22Rv1 (cell line): ENCODE measurements at regions not wholly inside any gene's neighbourhood (a gene's known extent, or its start where the extent isn't known, plus 50 kb on each side); places are given as distances from the start of the nearest gene placed in this dataset.

ENCODE experiments used
- CTCF ChIP-seq: fragments of 450-650 bp; IDR thresholded peaks from 2 replicates; pipeline ENCODE4 v1.5.1; 2017; ENCODE audit warnings: mild to moderate bottlenecking
- ZFX ChIP-seq: fragments of 450-650 bp; IDR thresholded peaks from 2 replicates; pipeline ENCODE4 v1.6.1; 2017; ENCODE audit warnings: antibody characterized with exemption, borderline replicate concordance

DNA sequence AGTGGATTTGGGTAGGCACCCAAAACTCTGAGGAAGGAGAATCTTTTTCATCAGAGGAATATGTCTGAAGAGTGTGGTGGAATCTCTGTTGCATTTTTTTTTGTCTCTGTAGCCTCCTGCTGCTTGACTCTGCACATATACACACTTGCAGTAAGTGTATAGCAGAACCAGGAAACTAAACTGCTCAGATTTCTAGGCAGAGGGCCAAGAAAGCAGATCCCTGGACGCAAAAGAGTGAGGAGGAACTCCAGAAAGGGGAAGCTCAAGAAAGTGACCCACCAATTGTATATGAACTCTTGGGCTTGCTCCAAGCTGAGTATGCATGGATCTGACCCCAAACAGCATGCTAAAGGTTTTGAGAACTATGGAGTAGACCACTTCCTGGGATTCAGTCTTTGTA, 181.8 kb downstream of the GADD45G start:
- TF ChIP-seq CTCF (no peak), ZFX (no peak)
